T-helper 2 cell (primary cell): ENCODE measurements at regions not wholly inside any gene's neighbourhood (a gene's known extent, or its start where the extent isn't known, plus 50 kb on each side); places are given as distances from the start of the nearest gene placed in this dataset.

Experiments
- DNase-seq, 5 experiments: peaks; one replicate each; pipeline versions ENCODE4 v3.0.0 to v3.0.0-alpha.2; 2012 to 2022

DNA sequence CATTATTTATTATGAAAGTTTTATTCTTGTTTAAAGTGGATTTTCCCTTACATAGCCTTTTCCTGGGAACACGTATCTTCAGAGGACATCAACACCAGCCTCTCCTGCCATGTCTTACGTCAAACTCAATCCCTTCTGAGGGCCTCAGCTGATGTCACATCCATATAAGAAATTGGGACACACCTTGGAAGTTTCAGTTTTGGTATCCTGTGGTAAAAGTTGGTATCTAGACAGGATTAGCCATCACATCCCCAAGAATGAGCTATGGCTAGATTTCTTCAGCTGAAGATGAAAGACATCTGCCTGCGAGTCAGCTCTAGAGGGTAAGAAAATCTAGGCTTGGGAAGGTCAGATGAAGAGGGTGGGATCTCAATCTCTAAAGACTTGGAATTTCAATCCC is 75.8 kb upstream of the ZNF516 start:
- DNase-seq = no peak

GRCh38 chr18:76569644-76570419 is 74.8 kb upstream of the ZNF516 start:
- no peak for DNase-seq

DNA sequence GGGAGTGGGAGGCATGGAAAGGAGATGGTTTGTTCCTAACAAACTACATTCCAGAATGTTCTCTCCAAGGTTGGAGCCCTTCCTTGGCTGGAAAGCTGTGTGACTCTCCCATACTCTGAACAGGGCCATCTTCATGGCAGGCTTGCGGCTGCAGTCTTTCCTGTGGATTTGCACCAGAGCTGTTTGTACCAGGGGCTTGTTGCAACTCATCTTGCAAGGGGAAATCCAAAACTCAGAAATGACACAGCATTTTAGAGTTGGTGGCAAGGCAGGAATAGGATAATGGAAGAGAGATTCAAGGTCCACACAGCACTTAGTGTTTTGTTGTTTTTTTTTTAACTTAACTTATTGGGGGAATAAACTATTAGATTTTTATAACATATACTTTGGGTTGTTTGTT is 73.7 kb upstream of the ZNF516 start:
- DNase-seq = no peak

GRCh38 chr18:76567835-76568445 is 72.9 kb upstream of the ZNF516 start:
- DNase-seq = no peak

GRCh38 chr18:76566987-76567386 is 71.9 kb upstream of the ZNF516 start:
- DNase-seq = no peak

DNA sequence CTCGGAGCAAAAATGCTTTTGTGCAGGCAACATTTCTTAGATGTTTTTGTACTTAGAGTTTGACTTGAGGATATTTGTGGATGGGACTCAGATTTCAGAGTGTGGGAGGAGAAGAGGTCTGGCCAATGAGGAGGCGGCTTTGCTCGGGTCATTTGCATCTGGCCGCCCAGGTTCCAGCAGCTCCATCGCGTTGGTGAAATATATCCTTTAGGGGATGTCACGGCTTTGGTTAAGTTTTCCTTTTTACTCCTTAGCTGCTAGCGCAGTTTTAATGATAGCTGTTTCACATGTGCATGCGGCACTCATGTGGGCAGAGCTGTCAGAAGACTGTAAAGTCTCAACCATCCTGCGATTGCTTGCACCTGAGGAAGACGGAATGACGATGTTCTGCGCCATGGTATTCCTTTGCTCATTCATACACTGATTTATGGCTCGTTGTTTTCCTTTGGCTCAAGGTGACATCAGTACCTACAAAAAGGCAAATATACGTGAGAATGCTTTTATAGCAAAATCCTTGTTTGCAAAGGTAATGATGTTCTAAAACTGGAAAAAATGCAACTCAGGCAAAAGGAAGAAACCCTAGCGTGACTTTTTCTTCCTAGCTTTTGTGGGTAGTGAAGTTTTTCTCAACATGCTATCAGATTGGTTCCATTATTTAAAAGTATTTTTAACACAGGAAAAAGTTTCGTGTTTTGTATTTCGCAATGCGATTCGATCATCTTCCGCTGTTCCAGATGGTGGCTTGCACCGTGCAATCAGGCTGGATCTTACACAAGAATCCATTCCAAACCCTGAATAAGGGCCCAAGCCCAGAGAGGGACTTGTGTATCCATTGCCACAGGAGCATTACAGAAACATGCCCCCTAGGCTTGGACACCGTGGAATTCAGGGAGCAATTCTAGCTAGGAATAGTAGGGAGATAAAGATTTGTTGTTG is 70.5 kb upstream of the ZNF516 start:
- no peak for DNase-seq

- no peak for DNase-seq
These were observed 69.7 kb upstream of the ZNF516 start for GRCh38 chr18:76564655-76565237.

GRCh38 chr18:76564117-76564516 is 69.1 kb upstream of the ZNF516 start:
- no peak for DNase-seq

DNA sequence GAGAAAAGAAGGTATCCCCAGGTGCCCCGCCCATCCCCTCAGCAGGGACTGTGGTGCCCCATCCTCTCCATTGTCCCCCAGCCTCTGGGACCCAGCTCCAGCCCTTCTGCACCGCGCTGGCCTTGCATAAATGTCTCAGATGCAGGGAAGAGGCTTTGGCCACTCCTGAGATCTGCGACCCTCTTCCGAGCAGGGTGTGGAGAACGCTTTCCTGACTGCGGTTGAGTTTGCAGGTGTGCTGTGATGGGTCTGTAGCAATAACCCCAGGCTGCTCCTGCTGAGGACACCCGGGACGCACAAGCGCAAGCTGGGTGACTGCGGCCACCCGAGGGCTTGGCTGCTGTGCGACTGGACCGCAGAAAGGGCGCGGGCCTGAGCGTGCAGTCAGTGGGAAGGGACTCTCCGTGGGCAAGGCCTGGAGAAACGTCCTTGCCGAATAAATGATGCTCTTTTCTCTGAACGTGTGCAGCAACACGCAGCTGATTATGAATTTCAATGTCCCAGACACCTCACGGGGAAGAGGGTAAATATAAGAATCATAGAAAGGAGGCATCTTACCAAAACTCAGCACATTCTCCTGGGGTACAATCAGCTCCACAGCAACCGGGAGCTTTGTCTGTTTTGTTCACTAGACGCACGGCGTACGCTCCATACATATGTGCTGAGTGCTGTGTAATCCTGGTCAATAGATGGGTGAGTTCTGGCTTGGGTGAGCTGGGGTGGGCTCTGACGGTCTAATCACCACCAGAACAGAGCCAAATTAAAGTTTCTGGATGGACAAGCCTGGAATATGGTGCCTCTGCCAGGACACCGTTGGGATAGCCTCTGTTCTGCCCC is 67.5 kb upstream of the ZNF516 start:
- DNase-seq = no peak

GRCh38 chr18:76558881-76559667 is 64.0 kb upstream of the ZNF516 start:
- no peak for DNase-seq

GRCh38 chr18:76557026-76557575 is 62.1 kb upstream of the ZNF516 start:
- no peak for DNase-seq

GRCh38 chr18:76554547-76555222 is 59.6 kb upstream of the ZNF516 start:
- no peak for DNase-seq

- DNase-seq = no peak
These were observed 58.9 kb upstream of the ZNF516 start for GRCh38 chr18:76553715-76554546.

- no peak for DNase-seq
These were observed 53.5 kb upstream of the ZNF516 start for GRCh38 chr18:76548541-76548940.

GRCh38 chr18:76547296-76547695 is 52.3 kb upstream of the ZNF516 start:
- no peak for DNase-seq

DNA sequence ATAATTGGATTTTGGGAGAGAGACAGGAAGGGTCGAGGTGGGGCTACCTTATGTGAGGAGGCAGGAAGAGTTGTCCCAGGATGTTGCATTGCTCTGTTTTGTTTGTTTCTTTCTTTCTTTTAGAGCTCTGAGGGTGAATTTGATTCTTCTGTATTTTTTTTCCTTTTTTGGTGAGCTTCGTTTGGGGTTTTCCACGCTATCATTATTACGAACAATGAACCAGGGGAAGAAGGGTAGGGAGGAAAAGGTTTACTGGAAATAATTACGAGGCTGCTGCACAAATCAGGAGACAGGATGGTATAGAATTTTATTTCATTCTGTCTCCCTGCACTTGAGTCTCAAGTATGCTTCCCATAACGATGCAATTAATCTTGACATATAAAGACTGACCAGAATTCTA is 51.4 kb upstream of the ZNF516 start:
- DNase-seq = no peak

DNA sequence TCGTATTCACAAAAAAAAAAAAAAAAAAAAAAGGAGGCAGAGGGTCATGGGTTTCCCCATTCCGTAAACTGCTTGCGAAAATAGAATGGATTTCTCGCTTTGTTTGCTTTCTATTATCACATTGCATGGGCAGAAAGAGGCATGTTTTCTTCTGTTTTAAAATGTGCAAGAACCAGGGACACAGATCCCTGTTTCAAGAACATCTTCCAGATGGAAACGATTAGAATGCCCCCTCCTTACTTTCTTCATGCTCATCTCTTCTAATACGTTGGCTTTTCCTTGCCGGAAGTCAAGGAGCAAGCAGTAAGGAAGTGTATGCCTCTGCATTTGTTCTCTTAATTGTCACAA is 51.0 kb upstream of the ZNF516 start:
- no peak for DNase-seq

DNA sequence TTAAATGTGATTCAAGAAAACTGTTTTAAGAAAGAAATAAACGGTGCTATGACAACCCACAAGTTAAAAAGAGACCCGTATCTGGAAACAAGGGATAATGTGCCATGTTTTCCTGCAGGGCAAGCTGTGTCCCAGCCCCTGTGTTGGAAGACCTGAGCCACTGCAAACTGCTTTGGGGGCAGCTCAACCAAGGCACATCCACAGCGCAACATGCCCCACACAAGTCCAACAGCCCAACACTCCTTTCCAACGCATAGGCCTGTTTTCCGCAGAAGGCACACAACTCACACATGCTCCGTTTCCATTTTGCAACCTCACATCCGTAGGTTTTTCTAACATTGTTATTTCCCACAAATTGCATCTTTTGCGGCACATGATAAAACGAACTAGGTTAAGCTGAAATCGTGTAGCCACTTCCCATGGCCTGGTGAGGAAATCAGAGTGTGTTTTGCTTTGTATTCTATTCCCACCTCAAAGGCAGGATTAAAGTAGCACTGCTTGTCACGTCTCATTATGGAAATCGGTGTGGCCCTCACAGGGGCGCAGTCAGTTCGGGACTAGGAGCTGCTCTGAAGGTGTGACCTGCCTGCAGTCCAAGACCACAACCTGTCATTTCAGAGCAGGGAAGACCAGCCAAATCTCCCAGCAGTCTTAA is 50.5 kb upstream of the ZNF516 start:
- no peak for DNase-seq
